ENCODE measurements at regions not wholly inside any gene's neighbourhood (a gene's known extent, or its start where the extent isn't known, plus 50 kb on each side); places are given as distances from the start of the nearest gene placed in this dataset.

- Histone ChIP-seq H3K4me1 (ENCODE audit: low read length) (no peaks in the 10 kb centered on the region), H3K9ac (ENCODE audit: low read length) (no peak overlapping the region), H3K4me2 (ENCODE audit: low read depth, low read length, poor library complexity, severe bottlenecking) (no peak overlapping the region), H4K20me1 (ENCODE audit: insufficient read depth, low read depth, low read length) (0 out of 2 replicates have a peak, but pooled peaks cover 4% of the 10 kb centered on the region), H2AFZ (ENCODE audit: low read length) (no peak overlapping the region), H3K4me3 (ENCODE audit: low read length) (no peak overlapping the region), H3K27ac (ENCODE audit: low read length) (no peak overlapping the region), H3K9me3 (ENCODE audit: low read length) (no peaks in the 10 kb centered on the region), H3K27me3 (ENCODE audit: low read length) (no peaks in the 10 kb centered on the region), H3K36me3 (ENCODE audit: insufficient read depth, low read length) (no peaks in the 10 kb centered on the region), H3K9me2 (replicated peaks; ENCODE audit: insufficient read depth, low read length) (no peaks in the 10 kb centered on the region), H3K79me2 (ENCODE audit: low read length) (no peaks in the 10 kb centered on the region)
- no peak for DNase-seq
These were observed 449.2 kb upstream of the TNP1 start for GRCh38 chr2:217309056-217309455.

- no peaks in the 10 kb centered on the region for H3K9me3 ChIP-seq (ENCODE audit: low read length)
- no peak overlapping the region for H3K27ac ChIP-seq (ENCODE audit: low read length)
- no peaks in the 10 kb centered on the region for H3K79me2 ChIP-seq (ENCODE audit: low read length)
- no peaks in the 10 kb centered on the region for H3K9me2 ChIP-seq (replicated peaks; ENCODE audit: insufficient read depth, low read length)
- DNase-seq = no peak
- H3K27me3 ChIP-seq (ENCODE audit: low read length) = no peaks in the 10 kb centered on the region
- H3K4me2 ChIP-seq (ENCODE audit: low read depth, low read length, poor library complexity, severe bottlenecking) = no peak overlapping the region
- no peaks in the 10 kb centered on the region for H3K36me3 ChIP-seq (ENCODE audit: insufficient read depth, low read length)
- H4K20me1 ChIP-seq (ENCODE audit: insufficient read depth, low read depth, low read length) = no peaks in the 10 kb centered on the region
- H2AFZ ChIP-seq (ENCODE audit: low read length) = no peak overlapping the region
- H3K4me1 ChIP-seq (ENCODE audit: low read length) = no peaks in the 10 kb centered on the region
- H3K9ac ChIP-seq (ENCODE audit: low read length) = no peak overlapping the region
- no peak overlapping the region for H3K4me3 ChIP-seq (ENCODE audit: low read length)
These were observed 447.2 kb upstream of the TNP1 start for GRCh38 chr2:217307023-217307422.

- Histone ChIP-seq H3K4me3 (ENCODE audit: low read length) (no peak overlapping the region), H3K9me2 (replicated peaks; ENCODE audit: insufficient read depth, low read length) (no peaks in the 10 kb centered on the region), H2AFZ (ENCODE audit: low read length) (no peak overlapping the region), H3K36me3 (ENCODE audit: insufficient read depth, low read length) (no peaks in the 10 kb centered on the region), H3K4me2 (ENCODE audit: low read depth, low read length, poor library complexity, severe bottlenecking) (no peak overlapping the region), H3K9ac (ENCODE audit: low read length) (no peak overlapping the region), H3K4me1 (ENCODE audit: low read length) (no peaks in the 10 kb centered on the region), H4K20me1 (ENCODE audit: insufficient read depth, low read depth, low read length) (no peaks in the 10 kb centered on the region), H3K27me3 (ENCODE audit: low read length) (no peaks in the 10 kb centered on the region), H3K9me3 (ENCODE audit: low read length) (no peaks in the 10 kb centered on the region), H3K79me2 (ENCODE audit: low read length) (no peaks in the 10 kb centered on the region), H3K27ac (ENCODE audit: low read length) (no peak overlapping the region)
- no peak for DNase-seq
These were observed 446.0 kb upstream of the TNP1 start for GRCh38 chr2:217305882-217306281.

GRCh38 chr2:217304582-217304981 is 444.7 kb upstream of the TNP1 start:
- Histone ChIP-seq H3K9me2 (replicated peaks; ENCODE audit: insufficient read depth, low read length) (no peaks in the 10 kb centered on the region), H4K20me1 (ENCODE audit: insufficient read depth, low read depth, low read length) (no peaks in the 10 kb centered on the region), H3K4me2 (ENCODE audit: low read depth, low read length, poor library complexity, severe bottlenecking) (no peak overlapping the region), H3K4me3 (ENCODE audit: low read length) (no peak overlapping the region), H3K4me1 (ENCODE audit: low read length) (no peaks in the 10 kb centered on the region), H3K36me3 (ENCODE audit: insufficient read depth, low read length) (no peaks in the 10 kb centered on the region), H3K9me3 (ENCODE audit: low read length) (no peaks in the 10 kb centered on the region), H3K27me3 (ENCODE audit: low read length) (no peaks in the 10 kb centered on the region), H3K9ac (ENCODE audit: low read length) (no peak overlapping the region), H2AFZ (ENCODE audit: low read length) (no peak overlapping the region), H3K79me2 (ENCODE audit: low read length) (no peaks in the 10 kb centered on the region), H3K27ac (ENCODE audit: low read length) (no peak overlapping the region)
- no peak for DNase-seq

GRCh38 chr2:217302856-217303255 is 443.0 kb upstream of the TNP1 start:
- Histone ChIP-seq H3K4me3 (ENCODE audit: low read length) (no peak overlapping the region), H3K36me3 (ENCODE audit: insufficient read depth, low read length) (no peaks in the 10 kb centered on the region)

GRCh38 chr2:217301142-217301925 is 441.5 kb upstream of the TNP1 start:
- Histone ChIP-seq H3K9ac (ENCODE audit: low read length) (no peak overlapping the region), H3K36me3 (ENCODE audit: insufficient read depth, low read length) (no peaks in the 10 kb centered on the region), H2AFZ (ENCODE audit: low read length) (no peak overlapping the region), H3K9me2 (replicated peaks; ENCODE audit: insufficient read depth, low read length) (no peaks in the 10 kb centered on the region), H3K9me3 (ENCODE audit: low read length) (no peaks in the 10 kb centered on the region), H3K4me1 (ENCODE audit: low read length) (no peaks in the 10 kb centered on the region), H3K79me2 (ENCODE audit: low read length) (no peaks in the 10 kb centered on the region), H3K4me2 (ENCODE audit: low read depth, low read length, poor library complexity, severe bottlenecking) (no peak overlapping the region), H3K4me3 (ENCODE audit: low read length) (no peak overlapping the region), H4K20me1 (ENCODE audit: insufficient read depth, low read depth, low read length) (no peaks in the 10 kb centered on the region), H3K27ac (ENCODE audit: low read length) (no peak overlapping the region), H3K27me3 (ENCODE audit: low read length) (no peaks in the 10 kb centered on the region)
- no peak for DNase-seq

More at GRCh38 chr2:217302856-217303255, 443.0 kb upstream of the TNP1 start:
- H3K27ac ChIP-seq (ENCODE audit: low read length) = no peak overlapping the region
- no peak overlapping the region for H2AFZ ChIP-seq (ENCODE audit: low read length)
- no peaks in the 10 kb centered on the region for H3K9me3 ChIP-seq (ENCODE audit: low read length)
- no peaks in the 10 kb centered on the region for H4K20me1 ChIP-seq (ENCODE audit: insufficient read depth, low read depth, low read length)
- no peak overlapping the region for H3K9ac ChIP-seq (ENCODE audit: low read length)
- no peaks in the 10 kb centered on the region for H3K27me3 ChIP-seq (ENCODE audit: low read length)
- no peaks in the 10 kb centered on the region for H3K4me1 ChIP-seq (ENCODE audit: low read length)
- H3K4me2 ChIP-seq (ENCODE audit: low read depth, low read length, poor library complexity, severe bottlenecking) = no peak overlapping the region
- H3K9me2 ChIP-seq (replicated peaks; ENCODE audit: insufficient read depth, low read length) = no peaks in the 10 kb centered on the region
- no peaks in the 10 kb centered on the region for H3K79me2 ChIP-seq (ENCODE audit: low read length)
- DNase-seq = no peak

GRCh38 chr2:217299590-217299989 is 439.7 kb upstream of the TNP1 start:
- Histone ChIP-seq H3K9me3 (ENCODE audit: low read length) (no peaks in the 10 kb centered on the region), H3K4me3 (ENCODE audit: low read length) (no peak overlapping the region), H3K9ac (ENCODE audit: low read length) (no peak overlapping the region), H3K27ac (ENCODE audit: low read length) (no peak overlapping the region), H3K79me2 (ENCODE audit: low read length) (no peaks in the 10 kb centered on the region), H2AFZ (ENCODE audit: low read length) (no peak overlapping the region), H3K36me3 (ENCODE audit: insufficient read depth, low read length) (no peaks in the 10 kb centered on the region), H3K9me2 (replicated peaks; ENCODE audit: insufficient read depth, low read length) (no peaks in the 10 kb centered on the region), H3K27me3 (ENCODE audit: low read length) (no peaks in the 10 kb centered on the region), H3K4me2 (ENCODE audit: low read depth, low read length, poor library complexity, severe bottlenecking) (no peak overlapping the region), H4K20me1 (ENCODE audit: insufficient read depth, low read depth, low read length) (no peaks in the 10 kb centered on the region), H3K4me1 (ENCODE audit: low read length) (no peaks in the 10 kb centered on the region)
- DNase-seq = no peak

GRCh38 chr2:217297096-217297495 is 437.2 kb upstream of the TNP1 start:
- Histone ChIP-seq H2AFZ (ENCODE audit: low read length) (no peak overlapping the region), H3K4me3 (ENCODE audit: low read length) (no peak overlapping the region), H4K20me1 (ENCODE audit: insufficient read depth, low read depth, low read length) (no peaks in the 10 kb centered on the region), H3K4me2 (ENCODE audit: low read depth, low read length, poor library complexity, severe bottlenecking) (no peak overlapping the region), H3K79me2 (ENCODE audit: low read length) (no peaks in the 10 kb centered on the region), H3K9me2 (replicated peaks; ENCODE audit: insufficient read depth, low read length) (no peaks in the 10 kb centered on the region), H3K27ac (ENCODE audit: low read length) (no peak overlapping the region), H3K27me3 (ENCODE audit: low read length) (no peaks in the 10 kb centered on the region), H3K4me1 (ENCODE audit: low read length) (no peaks in the 10 kb centered on the region), H3K9me3 (ENCODE audit: low read length) (no peaks in the 10 kb centered on the region), H3K36me3 (ENCODE audit: insufficient read depth, low read length) (no peaks in the 10 kb centered on the region), H3K9ac (ENCODE audit: low read length) (no peak overlapping the region)
- DNase-seq = no peak
